Endothelial cell (in vitro differentiated cells): ENCODE measurements at regions not wholly inside any gene's neighbourhood (a gene's known extent, or its start where the extent isn't known, plus 50 kb on each side); places are given as distances from the start of the nearest gene placed in this dataset.

ENCODE experiments used
- DNase-seq: peaks from one replicate; pipeline ENCODE4 v3.0.0; 2021; ENCODE audit warnings: low spot score
- H3K27ac Mint-ChIP-seq: one replicate; pipeline ENCODE4 v1.8.0; 2021; ENCODE audit warnings: mixed read lengths, inconsistent platforms; ENCODE audit not compliant: unreplicated experiment
- H3K27me3 Mint-ChIP-seq: one replicate; pipeline ENCODE4 v1.8.0; 2021; ENCODE audit warnings: mild to moderate bottlenecking, moderate library complexity, mixed read lengths, inconsistent platforms; ENCODE audit not compliant: unreplicated experiment
- H3K36me3 Mint-ChIP-seq: one replicate; pipeline ENCODE4 v1.8.0; 2021; ENCODE audit warnings: mild to moderate bottlenecking, low read depth, mixed read lengths, inconsistent platforms; ENCODE audit not compliant: unreplicated experiment
- H3K4me1 Mint-ChIP-seq: one replicate; pipeline ENCODE4 v1.8.0; 2021; ENCODE audit warnings: mild to moderate bottlenecking, mixed read lengths, inconsistent platforms; ENCODE audit not compliant: unreplicated experiment
- H3K4me3 Mint-ChIP-seq: one replicate; pipeline ENCODE4 v1.8.0; 2021; ENCODE audit warnings: mild to moderate bottlenecking, mixed read lengths, inconsistent platforms; ENCODE audit not compliant: unreplicated experiment
- H3K9me3 Mint-ChIP-seq: one replicate; pipeline ENCODE4 v1.8.0; 2021; ENCODE audit warnings: mixed read lengths, inconsistent platforms; ENCODE audit not compliant: unreplicated experiment
- TF ChIP-seq, protein P1 (sequence below): fragments of 200-600 bp; sonication (generic); IDR thresholded peaks from one replicate; pipeline ENCODE4 v1.5.0; 2021; ENCODE audit warnings: antibody characterized with exemption; ENCODE audit not compliant: unreplicated experiment

DNA sequence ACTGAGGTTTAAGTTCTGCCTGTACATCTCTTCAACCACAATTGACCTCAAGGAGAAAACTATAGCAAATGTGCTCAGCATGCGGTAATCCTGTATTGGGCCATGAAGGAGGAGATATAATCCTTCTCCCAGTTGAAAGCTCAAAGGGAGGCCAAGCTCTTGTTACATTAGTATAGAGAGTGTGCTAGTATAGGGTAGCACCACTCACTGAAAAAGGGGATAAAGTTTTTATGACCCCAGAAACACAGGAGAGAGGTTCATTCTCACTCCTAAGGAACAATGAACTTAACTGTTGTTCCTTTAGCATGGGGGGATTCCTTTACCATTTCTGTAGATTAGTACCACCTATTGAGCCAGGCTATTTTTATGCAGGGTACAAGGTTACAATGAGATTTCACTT, 267.7 kb downstream of the LRRIQ3 start:
- Mint-ChIP-seq H3K4me3 (no peak overlapping the region), H3K27ac (no peak overlapping the region), H3K9me3 (no peaks in the 10 kb centered on the region), H3K4me1 (no peaks in the 10 kb centered on the region), H3K27me3 (no peaks in the 10 kb centered on the region), H3K36me3 (no peaks in the 10 kb centered on the region)
- DNase-seq, result no peak
- TF ChIP-seq, protein P1, sequence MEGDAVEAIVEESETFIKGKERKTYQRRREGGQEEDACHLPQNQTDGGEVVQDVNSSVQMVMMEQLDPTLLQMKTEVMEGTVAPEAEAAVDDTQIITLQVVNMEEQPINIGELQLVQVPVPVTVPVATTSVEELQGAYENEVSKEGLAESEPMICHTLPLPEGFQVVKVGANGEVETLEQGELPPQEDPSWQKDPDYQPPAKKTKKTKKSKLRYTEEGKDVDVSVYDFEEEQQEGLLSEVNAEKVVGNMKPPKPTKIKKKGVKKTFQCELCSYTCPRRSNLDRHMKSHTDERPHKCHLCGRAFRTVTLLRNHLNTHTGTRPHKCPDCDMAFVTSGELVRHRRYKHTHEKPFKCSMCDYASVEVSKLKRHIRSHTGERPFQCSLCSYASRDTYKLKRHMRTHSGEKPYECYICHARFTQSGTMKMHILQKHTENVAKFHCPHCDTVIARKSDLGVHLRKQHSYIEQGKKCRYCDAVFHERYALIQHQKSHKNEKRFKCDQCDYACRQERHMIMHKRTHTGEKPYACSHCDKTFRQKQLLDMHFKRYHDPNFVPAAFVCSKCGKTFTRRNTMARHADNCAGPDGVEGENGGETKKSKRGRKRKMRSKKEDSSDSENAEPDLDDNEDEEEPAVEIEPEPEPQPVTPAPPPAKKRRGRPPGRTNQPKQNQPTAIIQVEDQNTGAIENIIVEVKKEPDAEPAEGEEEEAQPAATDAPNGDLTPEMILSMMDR, result no peak

DNA sequence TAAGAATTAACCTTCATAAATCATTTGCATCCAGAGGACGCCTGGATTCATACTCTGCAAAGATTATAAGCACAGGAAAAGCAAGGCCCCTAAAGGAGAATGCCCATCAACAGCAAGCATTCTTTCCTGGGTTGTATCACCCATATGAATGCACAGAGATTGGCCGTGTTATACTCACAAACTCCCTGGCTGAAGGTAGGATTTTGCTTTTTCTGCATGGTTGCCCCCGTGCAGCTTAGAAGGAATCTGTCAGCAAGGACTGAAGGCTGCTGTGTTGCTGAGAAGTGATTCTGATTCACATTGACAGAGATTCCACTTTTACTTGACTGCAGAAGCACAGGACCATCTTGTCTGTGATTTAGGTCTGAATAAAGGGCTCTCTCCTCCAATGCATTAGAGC, 283.0 kb downstream of the LRRIQ3 start:
- TF ChIP-seq, protein P1, result no peak
- no peaks in the 10 kb centered on the region for H3K9me3 Mint-ChIP-seq

DNA sequence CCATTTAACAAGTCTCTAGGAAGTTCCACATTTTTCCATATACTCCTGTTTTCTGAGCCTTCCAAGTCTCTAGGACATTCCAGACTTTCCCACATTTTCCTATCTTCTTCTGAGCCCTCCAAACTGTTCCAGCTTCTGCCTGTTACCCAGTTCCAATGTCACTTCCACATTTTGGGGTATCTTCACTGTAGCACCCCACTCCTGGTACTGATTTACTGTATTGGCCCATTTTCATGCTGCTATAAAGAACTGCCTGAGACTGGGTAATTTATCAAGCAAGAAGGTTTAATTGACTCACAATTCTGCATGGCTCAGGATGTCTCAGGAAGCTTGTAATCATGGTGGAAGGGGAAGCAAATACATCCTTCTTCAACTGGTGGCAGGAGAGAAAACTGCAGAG, 285.0 kb downstream of the LRRIQ3 start:
- Mint-ChIP-seq H3K36me3 (peaks cover 4% of the 10 kb centered on the region), H3K27ac (no peak overlapping the region), H3K27me3 (peaks cover 1% of the 10 kb centered on the region), H3K4me1 (no peaks in the 10 kb centered on the region), H3K9me3 (no peaks in the 10 kb centered on the region), H3K4me3 (no peak overlapping the region)
- no peak for DNase-seq
- TF ChIP-seq, protein P1, result no peak

More for the DNA sequence above, 283.0 kb downstream of the LRRIQ3 start:
- Mint-ChIP-seq H3K27ac (no peak overlapping the region), H3K4me3 (no peak overlapping the region), H3K27me3 (peaks cover 1% of the 10 kb centered on the region), H3K4me1 (no peaks in the 10 kb centered on the region), H3K36me3 (peaks cover 4% of the 10 kb centered on the region)
- DNase-seq, result no peak

DNA sequence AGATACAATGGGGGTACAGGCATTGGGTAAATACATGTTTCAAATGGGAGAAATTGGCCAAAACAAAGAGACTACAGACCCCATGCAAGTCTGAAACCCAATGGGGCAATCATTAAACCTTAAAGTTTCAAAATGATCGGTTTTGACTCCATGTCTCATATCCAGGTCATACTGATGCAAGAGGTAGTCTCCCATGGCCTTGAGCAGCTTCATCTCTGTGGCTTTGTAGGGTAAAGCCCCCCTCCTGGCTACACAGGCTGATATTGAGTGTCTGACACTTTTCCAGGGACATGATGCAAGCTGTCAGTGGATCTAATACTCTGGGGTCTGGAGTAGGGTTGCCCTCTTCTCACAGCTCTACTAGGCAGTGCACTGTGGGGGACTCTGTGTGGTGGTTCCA, 286.1 kb downstream of the LRRIQ3 start:
- DNase-seq, result no peak
- no peak overlapping the region for H3K4me3 Mint-ChIP-seq
- H3K9me3 Mint-ChIP-seq, result no peaks in the 10 kb centered on the region
- peaks cover 1% of the 10 kb centered on the region for H3K27me3 Mint-ChIP-seq
- H3K4me1 Mint-ChIP-seq, result no peaks in the 10 kb centered on the region
- peaks cover 4% of the 10 kb centered on the region for H3K36me3 Mint-ChIP-seq
- H3K27ac Mint-ChIP-seq, result no peak overlapping the region
- TF ChIP-seq, protein P1, result no peak

DNA sequence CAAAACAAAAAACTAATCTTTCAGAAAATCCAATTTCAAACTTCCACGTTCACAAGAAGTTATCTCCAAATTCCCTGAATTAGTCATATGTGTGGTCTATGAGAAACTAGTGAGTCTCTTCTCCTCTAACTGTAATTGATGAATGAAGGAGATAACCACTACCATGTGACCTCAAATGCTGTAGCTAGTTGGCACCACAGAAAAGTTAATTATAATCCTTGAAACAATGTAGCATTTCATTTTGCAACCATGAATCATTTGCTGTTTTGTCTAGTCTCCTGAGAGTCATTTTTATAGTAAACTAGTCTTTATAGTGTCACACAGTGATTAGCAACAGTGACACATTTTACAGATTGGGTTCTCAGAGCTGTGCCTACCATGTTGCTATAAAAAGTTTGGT, 287.5 kb downstream of the LRRIQ3 start:
- TF ChIP-seq, protein P1, result no peak
- Mint-ChIP-seq H3K36me3 (peaks cover 4% of the 10 kb centered on the region), H3K4me1 (no peaks in the 10 kb centered on the region), H3K4me3 (no peak overlapping the region), H3K27ac (no peak overlapping the region), H3K9me3 (no peaks in the 10 kb centered on the region), H3K27me3 (peaks cover 1% of the 10 kb centered on the region)
- DNase-seq, result no peak
